ENCODE measurements at regions not wholly inside any gene's neighbourhood (a gene's known extent, or its start where the extent isn't known, plus 50 kb on each side); places are given as distances from the start of the nearest gene placed in this dataset.
"Not testable (repeated sequence)": the region's sequence is repeated elsewhere in the genome, so short reads cannot be mapped to it uniquely, and the experiment has no call there.

- DNase-seq (ENCODE audit: low spot score); in situ Hi-C loops (cut with HindIII; ENCODE audit: low sequenced_read_pairs): not testable (repeated sequence)
Measured at GRCh38 chr1:118440-118839, 333.0 kb downstream of the OR4F29 start.

DNA sequence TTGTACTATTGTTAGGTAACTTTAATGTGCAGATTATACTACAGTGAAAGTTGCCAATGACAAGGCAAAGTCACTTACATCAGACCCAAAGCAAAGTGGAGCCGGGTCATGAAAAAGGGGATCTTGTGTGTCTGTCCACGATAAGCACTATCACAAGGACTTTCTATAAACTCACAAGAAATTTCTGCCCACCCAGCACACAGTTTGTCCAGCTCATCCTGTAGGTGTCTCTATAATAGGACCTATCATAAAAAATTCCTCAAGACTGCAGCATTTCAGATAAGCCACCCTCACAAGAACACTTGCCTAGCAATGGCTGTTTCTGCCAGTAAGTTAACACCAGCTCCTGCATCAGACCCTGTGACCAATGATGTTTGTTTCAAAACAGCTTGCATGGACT is 335.9 kb downstream of the OR4F29 start:
- in situ Hi-C loops (cut with HindIII; ENCODE audit: low sequenced_read_pairs), result not testable (repeated sequence)

GRCh38 chr1:104776-105175 is 346.7 kb downstream of the OR4F29 start:
- DNase-seq (ENCODE audit: low spot score); in situ Hi-C loops (cut with HindIII; ENCODE audit: low sequenced_read_pairs): not testable (repeated sequence)

More for the DNA sequence above, 335.9 kb downstream of the OR4F29 start:
- DNase-seq (ENCODE audit: low spot score), result not testable (repeated sequence)

GRCh38 chr1:99481-99880 is 352.0 kb downstream of the OR4F29 start:
- DNase-seq (ENCODE audit: low spot score); in situ Hi-C loops (cut with HindIII; ENCODE audit: low sequenced_read_pairs): not testable (repeated sequence)

DNA sequence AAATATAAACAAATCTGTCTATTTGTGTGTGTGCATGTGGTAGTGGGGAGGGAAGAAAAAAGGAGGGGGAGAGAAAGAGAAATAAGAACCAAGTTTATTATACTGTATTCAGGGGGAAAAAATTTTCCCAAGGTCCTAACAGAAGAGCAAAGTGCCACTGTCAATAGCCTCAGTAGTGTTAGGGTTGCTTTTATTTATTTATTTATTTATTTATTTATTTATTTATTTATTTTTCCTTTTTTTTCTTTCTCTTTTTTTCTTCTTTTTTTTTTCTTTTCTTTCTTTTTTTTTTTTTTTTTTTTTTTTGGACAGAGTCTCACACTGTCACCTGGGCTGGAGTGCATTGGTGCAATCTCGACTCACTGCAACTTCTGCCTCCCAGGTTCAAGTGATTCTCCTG is 352.7 kb downstream of the OR4F29 start:
- DNase-seq (ENCODE audit: low spot score); in situ Hi-C loops (cut with HindIII; ENCODE audit: low sequenced_read_pairs): not testable (repeated sequence)

GRCh38 chr1:91279-91678 is 360.2 kb downstream of the OR4F29 start:
- DNase-seq (ENCODE audit: low spot score); in situ Hi-C loops (cut with HindIII; ENCODE audit: low sequenced_read_pairs): not testable (repeated sequence)

DNA sequence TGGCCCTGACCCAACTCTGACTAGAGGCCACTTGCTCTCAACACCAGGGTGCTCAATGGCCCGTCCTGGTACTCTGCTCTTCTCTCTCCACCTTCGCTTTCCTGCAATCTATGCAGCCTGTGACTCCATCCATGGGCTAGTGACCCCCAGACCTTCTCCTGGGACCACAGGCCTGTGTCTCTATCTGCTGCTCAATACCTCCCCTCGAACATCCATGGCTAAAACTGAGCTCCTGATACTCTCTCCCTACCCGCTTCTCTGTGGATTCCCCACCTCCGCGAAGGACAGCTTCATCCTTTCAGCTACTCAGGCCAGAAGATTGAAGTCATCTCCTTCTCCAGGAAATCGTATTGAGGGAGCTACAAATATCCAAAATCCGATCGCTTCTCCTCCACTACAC is 363.4 kb downstream of the OR4F29 start:
- DNase-seq (ENCODE audit: low spot score); in situ Hi-C loops (cut with HindIII; ENCODE audit: low sequenced_read_pairs): not testable (repeated sequence)

DNA sequence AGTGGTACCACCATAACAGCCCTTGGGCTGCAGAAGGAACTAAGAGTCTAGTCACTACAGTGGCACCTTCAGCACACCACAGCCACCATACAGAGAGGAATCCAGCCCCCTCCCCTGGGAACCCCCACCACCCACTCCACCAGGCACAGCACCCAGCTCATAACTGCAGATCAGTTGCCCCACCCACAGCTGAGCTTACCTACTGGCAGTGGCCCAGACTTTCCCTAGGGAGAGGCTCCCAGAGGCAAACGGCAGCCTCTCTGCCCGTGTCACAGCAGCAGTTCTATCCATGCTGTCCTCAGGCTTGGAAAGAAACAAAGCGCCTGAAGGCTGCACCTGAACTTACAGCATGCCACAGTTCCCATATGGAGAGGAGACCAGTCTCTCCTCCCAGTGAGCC is 372.3 kb downstream of the OR4F29 start:
- DNase-seq (ENCODE audit: low spot score); in situ Hi-C loops (cut with HindIII; ENCODE audit: low sequenced_read_pairs): not testable (repeated sequence)

- in situ Hi-C loops (cut with HindIII; ENCODE audit: low sequenced_read_pairs); DNase-seq (ENCODE audit: low spot score): not testable (repeated sequence)
Measured at GRCh38 chr1:65119-65518, 386.4 kb downstream of the OR4F29 start, which contains the start of gene OR4F5. OR4F5 (plus strand) TSS chr1:65419.

DNA sequence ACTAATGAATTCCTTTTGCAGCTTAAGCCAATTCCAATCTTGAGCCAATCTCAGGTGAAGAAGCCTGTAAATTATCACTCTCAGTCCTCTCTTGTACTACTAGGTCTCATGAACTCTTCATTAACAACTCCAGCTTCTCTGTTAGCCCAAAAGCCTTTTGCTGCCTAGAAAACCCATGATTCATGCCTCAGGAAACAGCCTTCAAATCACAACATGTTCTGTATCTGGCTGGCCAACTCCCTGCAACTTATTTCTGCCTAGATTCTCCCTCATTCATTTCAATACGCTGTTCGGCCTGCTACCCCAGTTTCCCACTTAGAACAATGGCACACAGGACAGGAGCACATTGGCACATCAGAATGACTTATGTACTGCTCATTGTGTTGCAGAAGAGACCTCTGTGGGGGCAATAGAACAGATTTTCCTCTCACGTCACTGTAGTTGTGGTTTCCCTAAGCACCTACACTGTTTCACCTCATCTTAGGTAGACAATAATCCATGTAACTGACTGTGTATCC is 395.4 kb downstream of the OR4F29 start:
- in situ Hi-C loops (cut with HindIII; ENCODE audit: low sequenced_read_pairs); DNase-seq (ENCODE audit: low spot score): not testable (repeated sequence)

- in situ Hi-C loops (cut with HindIII; ENCODE audit: low sequenced_read_pairs), result not testable (repeated sequence)
Measured at GRCh38 chr1:53182-53581, 398.3 kb downstream of the OR4F29 start.

GRCh38 chr1:41965-42466 is 409.5 kb downstream of the OR4F29 start:
- DNase-seq (ENCODE audit: low spot score); in situ Hi-C loops (cut with HindIII; ENCODE audit: low sequenced_read_pairs): not testable (repeated sequence)

More at GRCh38 chr1:53182-53581, 398.3 kb downstream of the OR4F29 start:
- DNase-seq (ENCODE audit: low spot score), result not testable (repeated sequence)

DNA sequence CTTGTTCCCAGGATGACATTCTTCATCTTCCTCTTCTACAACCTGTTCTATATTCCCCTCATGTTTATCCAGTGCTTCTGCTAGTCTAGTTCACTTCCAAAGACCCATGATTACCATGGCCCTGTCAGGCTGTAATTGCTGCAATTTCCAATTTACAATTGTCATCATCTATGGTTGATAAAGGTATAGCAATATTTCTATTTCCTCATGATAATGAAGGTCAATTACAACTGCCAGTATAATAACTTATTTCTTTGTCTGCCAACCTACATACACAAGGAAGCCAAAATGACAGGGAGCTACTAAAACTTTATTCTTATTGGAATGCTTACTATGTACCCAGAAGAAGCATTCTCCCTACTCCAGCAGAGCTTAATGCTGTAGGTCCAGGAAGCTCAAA is 410.3 kb downstream of the OR4F29 start:
- in situ Hi-C loops (cut with HindIII; ENCODE audit: low sequenced_read_pairs); DNase-seq (ENCODE audit: low spot score): not testable (repeated sequence)

GRCh38 chr1:29183-29582 is 422.3 kb downstream of the OR4F29 start:
- DNase-seq (ENCODE audit: low spot score); in situ Hi-C loops (cut with HindIII; ENCODE audit: low sequenced_read_pairs): not testable (repeated sequence)

- DNase-seq (ENCODE audit: low spot score); in situ Hi-C loops (cut with HindIII; ENCODE audit: low sequenced_read_pairs): not testable (repeated sequence)
Measured at GRCh38 chr1:17298-17697, 434.2 kb downstream of the OR4F29 start.

GRCh38 chr1:16025-16424 is 435.5 kb downstream of the OR4F29 start:
- DNase-seq (ENCODE audit: low spot score); in situ Hi-C loops (cut with HindIII; ENCODE audit: low sequenced_read_pairs): not testable (repeated sequence)

DNA sequence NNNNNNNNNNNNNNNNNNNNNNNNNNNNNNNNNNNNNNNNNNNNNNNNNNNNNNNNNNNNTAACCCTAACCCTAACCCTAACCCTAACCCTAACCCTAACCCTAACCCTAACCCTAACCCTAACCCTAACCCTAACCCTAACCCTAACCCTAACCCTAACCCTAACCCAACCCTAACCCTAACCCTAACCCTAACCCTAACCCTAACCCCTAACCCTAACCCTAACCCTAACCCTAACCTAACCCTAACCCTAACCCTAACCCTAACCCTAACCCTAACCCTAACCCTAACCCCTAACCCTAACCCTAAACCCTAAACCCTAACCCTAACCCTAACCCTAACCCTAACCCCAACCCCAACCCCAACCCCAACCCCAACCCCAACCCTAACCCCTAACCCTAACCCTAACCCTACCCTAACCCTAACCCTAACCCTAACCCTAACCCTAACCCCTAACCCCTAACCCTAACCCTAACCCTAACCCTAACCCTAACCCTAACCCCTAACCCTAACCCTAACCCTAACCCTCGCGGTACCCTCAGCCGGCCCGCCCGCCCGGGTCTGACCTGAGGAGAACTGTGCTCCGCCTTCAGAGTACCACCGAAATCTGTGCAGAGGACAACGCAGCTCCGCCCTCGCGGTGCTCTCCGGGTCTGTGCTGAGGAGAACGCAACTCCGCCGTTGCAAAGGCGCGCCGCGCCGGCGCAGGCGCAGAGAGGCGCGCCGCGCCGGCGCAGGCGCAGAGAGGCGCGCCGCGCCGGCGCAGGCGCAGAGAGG is 441.3 kb downstream of the OR4F29 start:
- DNase-seq (ENCODE audit: low spot score); in situ Hi-C loops (cut with HindIII; ENCODE audit: low sequenced_read_pairs): not testable (repeated sequence)
